Pancreas (tissue), 10 donors: ENCODE measurements at regions not wholly inside any gene's neighbourhood (a gene's known extent, or its start where the extent isn't known, plus 50 kb on each side); places are given as distances from the start of the nearest gene placed in this dataset.
"Not testable (repeated sequence)": the region's sequence is repeated elsewhere in the genome, so short reads cannot be mapped to it uniquely, and the experiment has no call there.

Source experiments
- ATAC-seq, 4 donors: fragments of 200-7000 bp; cut with Tn5 transposase; one replicate each; pipeline versions ENCODE4 v1.8.0 to v1.9.1; 2020; ENCODE audit warnings: mild to moderate bottlenecking in 4 of 4, moderate library complexity in 4 of 4
- DNase-seq, 6 donors: peaks; one replicate each; pipeline ENCODE4 v3.0.0-alpha.2; 2020
- FAIRE-seq: peaks from 2 replicates; lab custom pipeline; 2012; peaks lifted over from hg19 to GRCh38; lab: Jason Lieb, UNC
- H3K27ac ChIP-seq, 4 donors: fragments of 200-600 bp; sonication (generic); 1 replicate in 3 of 4; 2 replicates in 1 of 4; pipeline versions ENCODE4 v1.5.0 to v1.8.0; 2020
- H3K27me3 ChIP-seq, 4 donors: fragments of 200-600 bp; one replicate each; pipeline ENCODE4 v1.8.0; 2021
- H3K36me3 ChIP-seq, 3 donors: fragments of 200-600 bp; sonication (generic) in 1 of 3; one replicate each; pipeline versions ENCODE4 v1.5.0 to v1.8.0; 2020 to 2021
- H3K4me1 ChIP-seq, 3 donors: fragments of 200-600 bp; one replicate each; pipeline ENCODE4 v1.8.0; 2021
- H3K4me3 ChIP-seq, 4 donors: fragments of 200-600 bp; sonication (generic) in 2 of 4; one replicate each; pipeline versions ENCODE4 v1.5.0 to v1.8.0; 2020 to 2021
- H3K9me3 ChIP-seq, 4 donors: fragments of 200-600 bp; one replicate each; pipeline ENCODE4 v1.8.0; 2021
- CTCF ChIP-seq, 4 donors: fragments of 200-600 bp; sonication (generic) in 3 of 4; IDR thresholded peaks; one replicate each; pipeline versions ENCODE4 v1.5.0 to v1.8.0; 2021; ENCODE audit warnings: antibody characterized with exemption in 4 of 4
- WGBS, 2 donors: extraction: QIAGEN DNeasy Blood & Tissue Kit; methylation state at CpG; one replicate each; pipeline ENCODE4 v1.1.7; 2013; 5-methylcytosine and 5-hydroxymethylcytosine counted together
- intact Hi-C, 3 donors: fragments of 100-400 bp; cut with DNase I; formaldehyde crosslinking; loops; one replicate each; pipeline versions ENCODE4 v1.11.1 to v1.14.2; 2022
- donor health status: healthy with polysubstance abuse.
- donor health status: DM: no; HTN: no; CAD: no; lungs with moderate emphysema.
- donor health status: DM: no; HTN: no; CAD: no.
- donor health status: control.
- donor health status: control.
- donor health status: Bipolar disorder and iron deficiency.
- donor health status: DM: yes; HTN: yes; CAD: no.
- donor health status: DM: no; HTN: no; CAD: no.
- donor health status: DM: no; HTN: no; CAD: no.
- donor health status: DM: yes; HTN: yes; CAD: no.

DNA sequence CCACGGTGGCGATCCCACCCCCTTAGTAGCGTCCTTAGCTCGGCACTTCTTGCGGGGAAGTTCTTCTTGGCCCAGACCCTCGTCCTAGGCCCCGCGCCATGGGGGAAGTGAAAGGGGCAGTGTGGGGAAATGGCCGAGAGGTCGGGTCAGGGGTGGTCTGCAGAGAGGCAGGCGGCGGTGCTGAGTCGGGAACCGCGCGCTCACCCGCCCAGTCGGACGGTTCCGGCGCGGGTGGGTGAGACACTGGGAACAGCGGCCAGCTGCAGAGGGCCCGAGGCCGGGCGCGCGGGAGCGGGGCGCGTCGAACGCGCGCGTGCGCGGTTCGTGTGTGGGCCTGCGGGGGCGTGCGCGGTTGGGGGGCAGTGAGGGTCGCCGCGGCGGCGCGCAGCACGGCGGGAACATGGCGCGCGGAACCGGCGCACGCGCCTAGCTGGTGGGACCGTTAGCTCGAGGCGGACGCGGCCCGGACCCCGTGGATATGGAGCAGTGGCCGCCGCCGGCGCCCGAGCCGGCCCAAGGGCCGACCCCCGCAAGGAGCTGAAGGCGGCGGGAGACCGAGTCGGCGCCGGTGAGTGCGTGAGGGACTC is 246.9 kb downstream of the GOLGA6L6 start:
- H3K9me3 ChIP-seq: no peaks in the 10 kb centered on the region
- DNase-seq (peak in 2 of 6 donors; percentile 10 to 87), ATAC-seq (no peak)

DNA sequence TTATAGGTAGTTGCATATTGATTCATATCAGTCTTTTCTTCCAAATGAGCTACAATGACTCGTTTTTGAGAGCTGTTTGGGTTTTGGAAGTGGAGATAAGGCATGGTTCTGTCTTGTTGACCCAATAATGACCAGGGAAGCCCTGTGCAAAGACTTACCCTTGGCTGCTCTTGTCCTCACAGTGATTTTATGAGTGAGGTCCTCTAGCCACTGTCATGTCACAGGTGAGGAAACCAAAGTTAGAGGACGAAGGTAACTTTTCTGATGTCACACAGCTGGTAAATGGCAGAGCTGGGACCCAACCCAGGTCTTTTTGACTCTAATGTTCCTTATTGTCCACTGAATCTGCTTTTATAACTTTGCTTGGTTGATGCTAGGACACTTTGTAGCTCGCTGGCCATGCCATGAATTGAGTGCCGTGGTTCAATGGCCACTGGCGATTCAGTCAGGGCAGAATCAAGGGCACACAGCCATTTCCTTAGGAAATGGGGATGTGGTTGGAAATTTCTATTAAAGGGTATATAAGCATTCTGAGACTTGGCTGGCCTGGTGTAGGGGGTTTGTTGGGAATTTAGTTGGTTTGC is 249.1 kb downstream of the GOLGA6L6 start:
- FAIRE-seq, ATAC-seq, H3K27ac ChIP-seq, H3K9me3 ChIP-seq, intact Hi-C loops, H3K4me1 ChIP-seq, H3K36me3 ChIP-seq, H3K27me3 ChIP-seq, H3K4me3 ChIP-seq: not testable (repeated sequence)
- WGBS, 2 donors: 40 to 44% methylated on average over 5 of the region's 5 CpGs
- peak in 1 of 6 donors; percentile 3 for DNase-seq

More for the DNA sequence above, 246.9 kb downstream of the GOLGA6L6 start:
- no peaks in the 10 kb centered on the region for H3K36me3 ChIP-seq
- H3K4me3 ChIP-seq: no peak overlapping the region
- H3K27me3 ChIP-seq: no peaks in the 10 kb centered on the region
- intact Hi-C loops: no loop called here
- TF ChIP-seq CTCF (IDR thresholded peaks at IDR 0.05): no peak
- 51 to 63% methylated on average over 72 to 80 of the region's 80 CpGs for WGBS, 2 donors
- no peak for FAIRE-seq
- H3K4me1 ChIP-seq: no peaks in the 10 kb centered on the region
- no peak overlapping the region for H3K27ac ChIP-seq

DNA sequence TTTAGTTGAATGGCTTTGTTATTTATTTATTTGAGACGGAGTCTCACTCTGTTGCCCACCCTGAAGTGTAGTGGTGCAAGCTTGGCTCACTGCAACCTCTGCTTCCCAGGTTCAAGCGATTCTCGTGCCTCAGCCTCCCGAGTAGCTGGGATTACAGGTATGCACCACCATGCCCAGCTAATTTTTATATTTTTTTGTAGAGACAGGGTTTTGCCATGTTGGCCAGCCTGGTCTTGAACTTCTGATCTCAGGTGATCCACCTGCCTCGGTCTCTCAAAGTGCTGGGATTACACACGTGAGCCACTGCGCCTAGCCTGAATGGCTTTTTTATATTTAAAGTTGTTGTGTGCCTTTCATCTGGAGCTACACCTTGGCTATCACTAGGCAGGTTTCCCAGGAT is 250.0 kb downstream of the GOLGA6L6 start:
- ATAC-seq, H3K27me3 ChIP-seq, intact Hi-C loops, H3K27ac ChIP-seq, H3K36me3 ChIP-seq, H3K9me3 ChIP-seq, H3K4me3 ChIP-seq, H3K4me1 ChIP-seq, FAIRE-seq: not testable (repeated sequence)
- peak in 1 of 6 donors; percentile 5 for DNase-seq
- 54 to 60% methylated on average over 7 of the region's 7 CpGs for WGBS, 2 donors

DNA sequence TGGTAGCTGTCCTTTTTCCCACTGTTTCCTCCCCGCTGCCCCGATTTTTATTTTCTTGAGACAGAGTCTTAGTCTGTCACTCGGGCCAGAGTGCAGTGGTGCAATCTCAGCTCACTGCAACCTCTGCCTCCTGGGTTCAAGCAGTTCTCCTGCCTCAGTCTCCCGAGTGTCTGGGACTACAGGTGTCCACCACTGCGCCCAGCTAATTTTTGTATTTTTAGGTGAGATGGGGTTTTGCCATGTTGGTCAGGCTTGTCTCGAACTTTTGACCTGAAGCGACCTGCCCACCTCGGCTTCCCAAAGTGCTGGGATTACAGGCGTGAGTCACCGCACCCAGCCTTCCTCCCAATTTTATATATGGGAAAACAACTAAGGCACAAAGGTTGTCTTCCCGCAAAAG is 251.0 kb downstream of the GOLGA6L6 start:
- H3K27me3 ChIP-seq, H3K4me1 ChIP-seq, ATAC-seq, intact Hi-C loops, H3K36me3 ChIP-seq, H3K27ac ChIP-seq, H3K9me3 ChIP-seq, H3K4me3 ChIP-seq, FAIRE-seq: not testable (repeated sequence)
- 54 to 67% methylated on average over 11 of the region's 11 CpGs for WGBS, 2 donors
- DNase-seq: peak in 1 of 6 donors; percentile 6

GRCh38 chr15:20289538-20290103 is 252.0 kb downstream of the GOLGA6L6 start:
- H3K9me3 ChIP-seq, H3K27me3 ChIP-seq, intact Hi-C loops, H3K4me1 ChIP-seq, FAIRE-seq, H3K27ac ChIP-seq, H3K36me3 ChIP-seq, ATAC-seq, H3K4me3 ChIP-seq: not testable (repeated sequence)
- WGBS, 2 donors: 36 to 46% methylated on average over 4 of the region's 4 CpGs
- DNase-seq: peak in 1 of 6 donors; percentile 5

- intact Hi-C loops, H3K27ac ChIP-seq, H3K36me3 ChIP-seq, ATAC-seq, H3K9me3 ChIP-seq, H3K27me3 ChIP-seq, H3K4me3 ChIP-seq, FAIRE-seq, H3K4me1 ChIP-seq: not testable (repeated sequence)
- peak in 1 of 6 donors; percentile 5 for DNase-seq
- 41 to 55% methylated on average over 8 of the region's 8 CpGs for WGBS, 2 donors
These were observed 252.6 kb downstream of the GOLGA6L6 start for GRCh38 chr15:20288800-20289537.

- H3K36me3 ChIP-seq, FAIRE-seq, H3K9me3 ChIP-seq, H3K27me3 ChIP-seq, intact Hi-C loops, DNase-seq, H3K27ac ChIP-seq, ATAC-seq, H3K4me3 ChIP-seq, H3K4me1 ChIP-seq: not testable (repeated sequence)
- WGBS, 2 donors: 23 to 39% methylated on average over 2 of the region's 2 CpGs
These were observed 255.0 kb downstream of the GOLGA6L6 start for GRCh38 chr15:20286559-20286958.

DNA sequence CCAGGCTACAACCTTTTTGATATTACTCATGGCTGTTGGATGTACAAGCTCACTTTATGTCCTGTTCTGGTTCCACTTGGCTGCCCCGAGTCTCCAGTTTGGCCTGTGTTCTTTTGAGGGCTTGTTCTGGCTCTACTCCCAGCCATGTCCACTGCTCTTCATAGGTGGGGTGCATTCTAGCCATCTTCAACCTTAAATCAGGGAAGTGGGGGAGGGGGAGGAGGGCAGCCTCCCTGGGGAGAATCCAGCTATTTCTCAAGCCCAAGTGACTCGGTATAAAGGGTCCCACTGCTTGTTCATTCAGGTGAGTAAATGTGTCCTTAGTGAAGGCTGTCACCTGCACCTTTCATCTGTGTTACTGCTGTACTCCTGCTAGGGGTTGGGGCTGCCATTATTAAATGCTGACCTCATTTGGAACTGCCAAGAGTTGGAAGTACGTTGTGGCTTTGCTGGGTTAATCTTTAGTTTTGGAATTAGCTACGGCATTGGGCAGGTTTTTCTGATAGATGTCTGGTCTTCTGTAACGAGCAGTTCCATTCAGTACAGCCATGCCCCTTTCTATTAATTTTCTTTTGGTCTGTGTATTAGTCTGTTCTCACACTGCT is 255.8 kb downstream of the GOLGA6L6 start:
- H3K27me3 ChIP-seq, ATAC-seq, intact Hi-C loops, FAIRE-seq, H3K9me3 ChIP-seq, H3K27ac ChIP-seq, H3K36me3 ChIP-seq, H3K4me1 ChIP-seq, H3K4me3 ChIP-seq: not testable (repeated sequence)
- 20 to 29% methylated on average over 5 of the region's 5 CpGs for WGBS, 2 donors
- peak in 1 of 6 donors; percentile 6 for DNase-seq

DNA sequence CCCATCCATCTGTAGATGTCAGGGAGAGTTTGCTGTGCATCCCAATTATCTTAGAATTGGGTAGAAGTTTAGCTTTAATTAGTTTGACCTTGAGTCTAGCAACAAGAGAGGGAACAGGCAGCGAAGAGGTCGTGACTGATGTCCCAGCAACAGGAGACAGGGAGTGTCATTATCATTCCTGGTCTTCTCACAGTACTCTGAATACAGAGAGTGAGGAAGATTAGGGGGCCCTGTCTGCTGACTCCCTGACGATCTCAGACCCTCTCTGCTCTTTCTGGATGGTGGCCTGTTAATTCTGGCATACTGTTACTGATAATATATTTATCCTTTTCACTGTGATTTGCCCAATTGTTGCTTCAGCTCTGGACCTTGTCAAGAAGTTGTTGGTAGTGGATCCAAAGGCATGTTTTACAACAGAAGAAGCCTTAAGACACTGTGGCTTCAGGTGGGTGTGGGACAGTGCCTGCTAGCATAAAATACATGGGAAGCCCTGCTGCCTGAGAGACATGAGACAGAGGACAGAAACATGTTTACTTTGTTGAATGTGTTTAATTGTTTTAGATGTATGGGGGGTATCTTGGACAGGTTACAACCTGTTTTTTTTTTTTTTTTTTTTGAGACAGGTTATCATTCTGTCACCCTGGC is 256.6 kb downstream of the GOLGA6L6 start:
- H3K9me3 ChIP-seq, H3K36me3 ChIP-seq, FAIRE-seq, H3K4me3 ChIP-seq, H3K27me3 ChIP-seq, ATAC-seq, DNase-seq, intact Hi-C loops, H3K4me1 ChIP-seq, H3K27ac ChIP-seq: not testable (repeated sequence)
- WGBS, 2 donors: 38 to 39% methylated on average over 3 of the region's 3 CpGs

GRCh38 chr15:20283651-20284050 is 257.9 kb downstream of the GOLGA6L6 start:
- H3K27ac ChIP-seq, H3K4me3 ChIP-seq, H3K9me3 ChIP-seq, FAIRE-seq, H3K36me3 ChIP-seq, DNase-seq, H3K4me1 ChIP-seq, ATAC-seq, intact Hi-C loops, H3K27me3 ChIP-seq: not testable (repeated sequence)
- WGBS, 2 donors: 40 to 43% methylated on average over 3 of the region's 3 CpGs
